ENCODE measurements at regions not wholly inside any gene's neighbourhood (a gene's known extent, or its start where the extent isn't known, plus 50 kb on each side); places are given as distances from the start of the nearest gene placed in this dataset.

GRCh38 chr13:85492283-85492682 lies 306.9 kb downstream of the SLITRK6 start:
- TF ChIP-seq CTCF (conservative IDR thresholded peaks at IDR 0.05; ENCODE audit: low read length) (no peak), EZH2phosphoT487 (IDR thresholded peaks at IDR 0.05; ENCODE audit: borderline replicate concordance) (no peak)
